ENCODE measurements at regions not wholly inside any gene's neighbourhood (a gene's known extent, or its start where the extent isn't known, plus 50 kb on each side); places are given as distances from the start of the nearest gene placed in this dataset.

GRCh38 chr5:3709717-3710348, 114.2 kb downstream of the IRX1 start:
- TF ChIP-seq GATA3 (IDR thresholded peaks at IDR 0.05; ENCODE audit: low read depth, low read length) (no peak), GATA2 (IDR thresholded peaks at IDR 0.05; ENCODE audit: low read depth, low read length) (no peak)
